K562 (cell line): ENCODE measurements at regions not wholly inside any gene's neighbourhood (a gene's known extent, or its start where the extent isn't known, plus 50 kb on each side); places are given as distances from the start of the nearest gene placed in this dataset.

Experiments used
- ATAC-seq: fragments of 200-7000 bp; cut with Tn5 transposase; 3 replicates; pipeline ENCODE4 v1.9.1; 2020; ENCODE audit warnings: moderate library complexity
- BruUV-seq: library from RNA; stranded (reverse); fragments of 400-500 nt; replicated peaks from 2 replicates; lab custom pipeline; 2021; lab: Mats Ljungman, UMichigan
- CTCF ChIA-PET: fragments of 300-600 bp; formaldehyde crosslinking; extraction: SDS; loops from one replicate; lab custom pipeline; 2021; ENCODE audit warnings: low intra/inter-chr PET ratio; lab: Yijun Ruan, JAX
- POLR2A ChIA-PET: fragments of 300-600, 350-650 bp; sonication (Branson Sonifier 250); formaldehyde crosslinking; extraction: SDS; loops from one replicate; lab custom pipeline; 2021; ENCODE audit warnings: antibody characterized with exemption, inconsistent platforms; lab: Yijun Ruan, JAX
- DNase-seq, 4 experiments: peaks; one replicate each; pipeline versions ENCODE4 v3.0.0 to v3.0.0-alpha.2; 2011 to 2018; ENCODE audit warnings: low spot score in 3 of 4, mixed read lengths in 3 of 4; ENCODE audit errors: extremely low read depth in 1 of 4
- FAIRE-seq: peaks from 2 replicates; lab custom pipeline; 2011; peaks lifted over from hg19 to GRCh38; lab: Jason Lieb, UNC
- H2AFZ ChIP-seq: 2 replicates; pipeline ENCODE4 v1.6.0; 2011; ENCODE audit warnings: low read depth, low read length, control low read depth, inconsistent platforms
- H3K27ac ChIP-seq: fragments of 200-600 bp; 3 replicates; pipeline ENCODE4 v1.8.0; 2011; ENCODE audit warnings: low read depth, mild to moderate bottlenecking, control low read depth, inconsistent platforms, low read length, moderate library complexity, mixed read lengths; ENCODE audit errors: extremely low read depth
- H3K27me3 ChIP-seq, 2 experiments: fragments of 300-600 bp in 1 of 2; 2 replicates in 1 of 2; 3 replicates in 1 of 2; pipeline versions ENCODE4 v1.6.0 to v1.8.0; 2011; ENCODE audit warnings: inconsistent platforms in 2 of 2, low read length in 2 of 2, mild to moderate bottlenecking in 1 of 2, mixed read lengths in 1 of 2, moderate library complexity in 1 of 2; ENCODE audit not compliant: control insufficient read depth in 2 of 2, insufficient read depth in 2 of 2
- H3K36me3 ChIP-seq: fragments of 300-600 bp; 3 replicates; pipeline ENCODE4 v1.8.0; 2011; ENCODE audit warnings: mild to moderate bottlenecking, low read length, inconsistent platforms; ENCODE audit not compliant: control insufficient read depth, insufficient read depth
- H3K4me1 ChIP-seq, 2 experiments: fragments of 200-600 bp in 1 of 2; replicated peaks in 1 of 2; 2 replicates in 1 of 2; 3 replicates in 1 of 2; pipeline versions ENCODE4 v1.5.1 to v1.8.0; 2011; ENCODE audit warnings: inconsistent platforms in 2 of 2, low read length in 2 of 2, mild to moderate bottlenecking in 1 of 2, mixed read lengths in 1 of 2, moderate library complexity in 1 of 2; ENCODE audit not compliant: control insufficient read depth in 2 of 2, insufficient read depth in 2 of 2
- H3K4me2 ChIP-seq: 2 replicates; pipeline ENCODE4 v1.6.1; 2011; ENCODE audit warnings: low read length, control low read depth, inconsistent platforms, mixed read lengths; ENCODE audit not compliant: insufficient read depth
- H3K4me3 ChIP-seq: fragments of 200-600 bp; sonication (generic), shearing (Covaris generic); 2 replicates; pipeline ENCODE4 v1.5.1; 2016; ENCODE audit warnings: control low read depth, inconsistent platforms
- H3K79me2 ChIP-seq: fragments of 200-600 bp; 3 replicates; pipeline ENCODE4 v1.8.0; 2011; ENCODE audit warnings: low read length, inconsistent platforms; ENCODE audit not compliant: control insufficient read depth, insufficient read depth
- H3K9ac ChIP-seq, 2 experiments: 2 replicates each; pipeline versions ENCODE4 v1.6.0 to v1.6.1; 2011; ENCODE audit warnings: low read depth in 2 of 2, low read length in 2 of 2, control low read depth in 1 of 2, inconsistent platforms in 1 of 2, mild to moderate bottlenecking in 1 of 2, mixed read lengths in 1 of 2; ENCODE audit not compliant: insufficient read depth in 1 of 2
- H3K9me1 ChIP-seq: one replicate; pipeline ENCODE4 v1.6.0; 2011; ENCODE audit warnings: inconsistent platforms, mild to moderate bottlenecking, low read length, moderate library complexity; ENCODE audit not compliant: control insufficient read depth, insufficient read depth
- H3K9me3 ChIP-seq: replicated peaks from 2 replicates; pipeline ENCODE4 v1.5.1; 2011; ENCODE audit warnings: low read depth, low read length, inconsistent platforms; ENCODE audit not compliant: control insufficient read depth, insufficient read depth
- H4K20me1 ChIP-seq: replicated peaks from 2 replicates; pipeline ENCODE4 v1.6.1; 2011; ENCODE audit warnings: low read length, inconsistent platforms, mixed read lengths; ENCODE audit not compliant: control insufficient read depth, insufficient read depth
- GABPB2 ChIP-seq: fragments of 250-450 bp; sonication (Bioruptor Pico); conservative IDR thresholded peaks from 2 replicates; pipeline ENCODE4 v1.5.1; 2021; ENCODE audit warnings: mild to moderate bottlenecking
- GATA2 ChIP-seq: sonication (generic); formaldehyde crosslinking; IDR thresholded peaks from 2 replicates; pipeline ENCODE4 v1.4.0; 2020; ENCODE audit warnings: mild to moderate bottlenecking, missing genetic modification reagents
- PCBP1 ChIP-seq: fragments of 200-400 bp; formaldehyde crosslinking; IDR thresholded peaks from 2 replicates; pipeline ENCODE4 v1.6.1; 2018; ENCODE audit warnings: mild to moderate bottlenecking, low read depth, low read length; ENCODE audit not compliant: poor library complexity, severe bottlenecking
- SAFB ChIP-seq: fragments of 200-400 bp; formaldehyde crosslinking; IDR thresholded peaks from 2 replicates; pipeline ENCODE4 v1.6.1; 2017; ENCODE audit warnings: low read depth, low read length, borderline replicate concordance
- SRSF9 ChIP-seq: fragments of 200-400 bp; formaldehyde crosslinking; IDR thresholded peaks from 2 replicates; pipeline ENCODE4 v1.6.1; 2017; ENCODE audit warnings: low read depth, low read length, borderline replicate concordance
- WGBS: fragments of 100-300 bp; shearing (Covaris generic); methylation state at CpG from one replicate; pipeline ENCODE4 v1.1.6; 2016; ENCODE audit warnings: low coverage, mixed read lengths; ENCODE audit not compliant: insufficient coverage; ENCODE audit errors: missing lambda C conversion rate; 5-methylcytosine and 5-hydroxymethylcytosine counted together
- in situ Hi-C: fragments of 300-500 bp; cut with MboI; formaldehyde crosslinking; loops from 4 replicates; pipeline ENCODE4 v1.15.0; 2018; ENCODE audit warnings: inconsistent platforms, mixed read lengths
- intact Hi-C: fragments of 100-400 bp; cut with micrococcal nuclease; formaldehyde crosslinking; loops from 2 replicates; pipeline ENCODE4 v1.14.2; 2022

DNA sequence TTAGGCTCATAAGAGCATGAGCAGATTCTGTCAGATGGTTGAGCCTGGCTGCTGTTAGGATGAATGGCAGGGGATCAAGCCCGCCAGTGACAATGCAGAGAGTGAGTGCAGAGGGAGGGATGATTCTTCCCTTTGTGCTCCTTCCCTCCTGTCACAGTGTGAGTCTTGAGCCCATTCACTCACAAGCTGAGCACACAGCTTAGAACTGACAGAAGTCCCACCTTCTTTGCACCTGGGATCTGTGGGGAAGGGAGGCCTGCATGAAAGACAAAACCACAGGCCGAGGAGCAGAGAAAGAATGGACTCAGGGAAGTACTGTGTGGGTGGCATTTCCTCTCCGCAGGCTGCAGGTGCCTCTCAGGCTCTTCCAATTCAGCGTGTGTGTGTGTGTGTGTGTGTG lies 160.6 kb downstream of the KCNA5 start:
- CTCF ChIA-PET = no interaction called here
- in situ Hi-C loops = no loop called here

GRCh38 chr12:5204831-5205230 lies 161.2 kb downstream of the KCNA5 start:
- no peaks in the 10 kb centered on the region for H3K4me1 ChIP-seq
- in situ Hi-C loops (no loop called here), intact Hi-C loops (loop anchor here (5.0 kb wide), 3 partner anchors 222 to 597 kb away; no protein-coding TSS in a partner anchor)
- H3K9me1 ChIP-seq = no peaks in the 10 kb centered on the region
- no peak overlapping the region for H3K4me3 ChIP-seq
- H2AFZ ChIP-seq = no peak overlapping the region
- no peak overlapping the region for H3K4me2 ChIP-seq
- ChIA-PET CTCF (no interaction called here), POLR2A (no interaction called here)
- H4K20me1 ChIP-seq = no peaks in the 10 kb centered on the region
- no peaks in the 10 kb centered on the region for H3K9me3 ChIP-seq
- no peaks in the 10 kb centered on the region for H3K79me2 ChIP-seq
- H3K36me3 ChIP-seq = no peaks in the 10 kb centered on the region
- no peaks in the 10 kb centered on the region for H3K27me3 ChIP-seq
- TF ChIP-seq PCBP1 = no peak
- TF ChIP-seq SAFB = no peak
- no peak overlapping the region for H3K27ac ChIP-seq
- FAIRE-seq = no peak
- no peak for DNase-seq
- ATAC-seq = no peak
- no peak overlapping the region for H3K9ac ChIP-seq
- WGBS = 10% methylated on average over 2 of the region's 4 CpGs
- BruUV-seq = no TSS peak

More for the DNA sequence above, 160.6 kb downstream of the KCNA5 start:
- TF ChIP-seq GABPB2 (CRISPR knock-in tag) = no peak
- no peak for TF ChIP-seq SRSF9
- TF ChIP-seq GATA2 = no peak
- Histone ChIP-seq H3K9me1 (no peaks in the 10 kb centered on the region), H4K20me1 (no peaks in the 10 kb centered on the region), H3K9me3 (no peaks in the 10 kb centered on the region), H3K79me2 (no peaks in the 10 kb centered on the region), H3K4me1 (no peaks in the 10 kb centered on the region), H3K27me3 (no peaks in the 10 kb centered on the region), H3K9ac (no peak overlapping the region), H3K36me3 (no peaks in the 10 kb centered on the region), H3K27ac (no peak overlapping the region), H2AFZ (no peak overlapping the region), H3K4me3 (no peak overlapping the region), H3K4me2 (no peak overlapping the region)
- WGBS = 17% methylated on average over 2 of the region's 4 CpGs
- intact Hi-C loops = loop anchor here (5.0 kb wide), 3 partner anchors 223 to 598 kb away; no protein-coding TSS in a partner anchor
- POLR2A ChIA-PET = no interaction called here
- ATAC-seq = no peak
- no TSS peak for BruUV-seq
- FAIRE-seq = no peak
- DNase-seq = no peak
